ENCODE measurements at regions not wholly inside any gene's neighbourhood (a gene's known extent, or its start where the extent isn't known, plus 50 kb on each side); places are given as distances from the start of the nearest gene placed in this dataset.
"Not testable (repeated sequence)": the region's sequence is repeated elsewhere in the genome, so short reads cannot be mapped to it uniquely, and the experiment has no call there.

DNA sequence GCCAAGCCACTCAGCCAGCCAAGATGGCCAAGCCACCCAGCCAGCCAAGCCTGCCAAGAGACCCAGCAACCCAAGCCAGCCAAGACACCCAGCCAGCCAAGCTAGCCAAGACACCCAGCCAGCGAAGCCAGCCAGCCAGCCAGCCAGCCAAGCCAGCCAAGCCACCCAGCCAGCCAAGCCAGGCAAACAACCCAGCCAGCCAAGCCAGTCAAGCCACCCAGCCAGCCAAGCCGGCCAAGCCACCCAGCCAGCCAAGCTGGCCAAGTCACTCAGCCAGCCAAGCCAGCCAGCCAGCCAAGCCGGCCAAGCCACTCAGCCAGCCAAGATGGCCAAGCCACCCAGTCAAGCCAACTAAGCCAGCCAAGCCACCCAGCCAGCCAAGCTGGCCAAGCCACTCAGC, 337.5 kb upstream of the PLGLB2 start:
- DNase-seq (ENCODE audit: low read depth) = not testable (repeated sequence)

GRCh38 chr2:87412036-87412820, 335.7 kb upstream of the PLGLB2 start:
- DNase-seq (ENCODE audit: low read depth) = not testable (repeated sequence)

DNA sequence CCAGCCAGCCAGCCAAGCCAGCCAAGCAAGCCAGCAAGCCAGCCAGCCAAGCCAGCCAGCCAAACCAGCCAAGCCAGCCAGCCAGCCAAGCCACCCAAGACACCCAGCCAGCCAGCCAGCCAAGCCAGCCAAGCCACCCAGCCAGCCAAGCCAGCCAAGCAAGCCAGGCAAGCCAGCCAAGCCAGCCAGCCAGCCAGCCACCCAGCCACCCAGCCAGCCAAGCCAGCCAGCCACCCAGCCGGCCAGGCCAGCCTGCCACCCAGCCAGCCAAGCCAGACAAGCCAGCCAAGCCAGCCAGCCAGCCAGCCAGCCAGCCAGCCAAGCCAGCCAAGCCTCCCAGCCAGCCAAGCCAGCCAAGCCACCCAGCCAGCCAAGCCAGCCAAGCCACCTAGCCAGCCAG, 333.6 kb upstream of the PLGLB2 start:
- not testable (repeated sequence) for DNase-seq (ENCODE audit: low read depth)

DNA sequence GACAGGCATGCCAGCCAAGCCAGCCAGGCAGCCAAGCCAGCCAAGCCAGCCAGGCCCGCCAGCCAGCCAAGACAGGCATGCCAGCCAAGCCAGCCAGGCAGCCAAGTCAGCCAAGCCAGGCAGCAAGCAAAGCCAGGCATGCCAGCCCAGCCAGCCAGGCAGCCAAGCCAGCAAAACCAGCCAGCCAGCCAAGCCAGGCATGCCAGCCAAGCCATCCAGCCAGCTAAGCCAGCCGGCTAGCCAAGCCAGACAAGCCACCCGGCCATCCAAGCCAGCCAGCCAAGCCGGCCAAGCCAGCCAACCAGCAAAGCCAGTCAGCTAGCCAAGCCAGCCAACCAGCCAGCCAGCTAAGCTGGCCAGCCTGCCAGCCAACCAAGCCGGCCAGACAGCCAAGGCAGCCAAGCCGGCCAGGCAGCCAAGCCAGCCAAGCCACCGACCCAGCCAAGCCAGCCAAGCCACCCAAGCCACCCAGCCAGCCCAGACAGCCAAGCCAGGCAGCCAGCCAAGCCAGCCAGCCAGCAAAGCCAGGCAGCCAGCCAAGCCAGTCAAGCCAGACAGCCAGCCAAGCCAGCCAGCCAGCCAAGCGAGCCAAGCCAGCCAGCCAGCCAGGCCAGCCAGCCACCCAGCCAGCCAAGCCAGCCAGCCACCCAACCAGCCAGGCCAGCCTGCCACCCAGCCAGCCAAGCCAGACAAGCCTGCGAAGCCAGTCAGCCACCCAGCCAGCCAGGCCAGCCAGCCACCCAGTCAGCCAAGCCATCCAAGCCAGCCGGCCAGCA, 332.9 kb upstream of the PLGLB2 start:
- DNase-seq (ENCODE audit: low read depth) = not testable (repeated sequence)

- DNase-seq (ENCODE audit: low read depth) = not testable (repeated sequence)
Measured at GRCh38 chr2:87415586-87416265, 332.2 kb upstream of the PLGLB2 start.

DNA sequence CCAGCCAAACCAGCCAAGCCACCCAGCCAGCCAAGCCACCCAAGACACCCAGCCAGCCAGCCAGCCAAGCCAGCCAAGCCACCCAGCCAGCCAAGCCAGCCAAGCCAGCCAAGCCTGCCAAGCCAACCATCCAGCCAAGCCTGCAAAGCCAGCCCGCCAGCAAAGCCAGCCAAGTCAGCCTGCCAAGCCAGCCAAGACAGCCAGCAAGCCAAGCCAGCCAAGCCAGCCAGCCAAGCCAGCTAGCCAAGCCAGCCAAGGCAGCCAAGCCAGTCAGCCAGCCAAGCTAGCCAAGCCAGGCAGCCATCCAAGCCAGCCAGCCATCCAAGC, 331.7 kb upstream of the PLGLB2 start:
- not testable (repeated sequence) for DNase-seq (ENCODE audit: low read depth)

GRCh38 chr2:87417147-87417546, 330.7 kb upstream of the PLGLB2 start:
- not testable (repeated sequence) for DNase-seq (ENCODE audit: low read depth)

GRCh38 chr2:87417742-87418567, 329.9 kb upstream of the PLGLB2 start:
- not testable (repeated sequence) for DNase-seq (ENCODE audit: low read depth)

GRCh38 chr2:87418823-87419822, 328.8 kb upstream of the PLGLB2 start:
- DNase-seq (ENCODE audit: low read depth) = not testable (repeated sequence)

GRCh38 chr2:87419980-87420379, 327.9 kb upstream of the PLGLB2 start:
- DNase-seq (ENCODE audit: low read depth) = not testable (repeated sequence)

- not testable (repeated sequence) for DNase-seq (ENCODE audit: low read depth)
Measured at GRCh38 chr2:87420954-87421353, 326.9 kb upstream of the PLGLB2 start.

GRCh38 chr2:87423796-87424762, 323.8 kb upstream of the PLGLB2 start:
- DNase-seq (ENCODE audit: low read depth) = not testable (repeated sequence)

GRCh38 chr2:87424763-87425154, 323.1 kb upstream of the PLGLB2 start:
- DNase-seq (ENCODE audit: low read depth) = not testable (repeated sequence)

DNA sequence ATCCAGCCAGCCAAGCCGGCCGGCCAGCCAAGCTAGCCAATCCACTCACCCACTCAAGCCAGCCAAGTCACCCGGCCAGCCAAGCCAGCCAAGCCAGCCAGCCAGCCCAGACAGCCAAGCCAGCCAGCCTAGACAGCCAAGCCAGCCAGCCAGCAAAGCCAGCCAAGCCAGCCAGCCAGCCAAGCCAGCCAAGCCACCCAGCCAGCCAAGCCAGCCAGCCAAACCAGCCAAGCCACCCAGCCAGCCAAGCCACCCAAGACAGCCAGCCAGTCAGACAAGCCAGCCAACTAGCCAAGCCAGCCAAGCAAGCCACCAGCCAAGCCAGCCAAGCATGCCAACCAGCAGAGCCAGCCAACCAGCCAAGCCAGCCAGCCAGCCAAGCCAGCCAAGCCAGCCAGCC, 322.7 kb upstream of the PLGLB2 start:
- not testable (repeated sequence) for DNase-seq (ENCODE audit: low read depth)

DNA sequence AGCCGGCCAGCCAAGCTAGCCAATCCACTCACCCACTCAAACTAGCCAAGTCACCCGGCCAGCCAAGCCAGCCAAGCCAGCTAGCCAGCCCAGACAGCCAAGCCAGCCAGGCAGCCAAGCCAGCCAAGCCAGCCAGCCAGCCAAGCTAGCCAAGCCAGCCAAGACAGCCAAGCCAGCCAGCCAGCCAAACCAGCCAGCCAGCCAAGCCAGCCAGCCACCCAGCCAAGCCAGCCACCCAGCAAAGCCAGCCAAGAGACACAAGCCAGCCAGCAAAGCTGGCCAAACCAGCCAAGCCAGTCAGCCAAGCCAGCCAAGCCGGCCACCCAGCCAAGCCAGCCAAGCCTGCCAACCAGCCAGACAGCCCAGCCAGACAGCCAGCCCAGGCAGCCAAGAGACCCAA, 322.2 kb upstream of the PLGLB2 start:
- DNase-seq (ENCODE audit: low read depth) = not testable (repeated sequence)

DNA sequence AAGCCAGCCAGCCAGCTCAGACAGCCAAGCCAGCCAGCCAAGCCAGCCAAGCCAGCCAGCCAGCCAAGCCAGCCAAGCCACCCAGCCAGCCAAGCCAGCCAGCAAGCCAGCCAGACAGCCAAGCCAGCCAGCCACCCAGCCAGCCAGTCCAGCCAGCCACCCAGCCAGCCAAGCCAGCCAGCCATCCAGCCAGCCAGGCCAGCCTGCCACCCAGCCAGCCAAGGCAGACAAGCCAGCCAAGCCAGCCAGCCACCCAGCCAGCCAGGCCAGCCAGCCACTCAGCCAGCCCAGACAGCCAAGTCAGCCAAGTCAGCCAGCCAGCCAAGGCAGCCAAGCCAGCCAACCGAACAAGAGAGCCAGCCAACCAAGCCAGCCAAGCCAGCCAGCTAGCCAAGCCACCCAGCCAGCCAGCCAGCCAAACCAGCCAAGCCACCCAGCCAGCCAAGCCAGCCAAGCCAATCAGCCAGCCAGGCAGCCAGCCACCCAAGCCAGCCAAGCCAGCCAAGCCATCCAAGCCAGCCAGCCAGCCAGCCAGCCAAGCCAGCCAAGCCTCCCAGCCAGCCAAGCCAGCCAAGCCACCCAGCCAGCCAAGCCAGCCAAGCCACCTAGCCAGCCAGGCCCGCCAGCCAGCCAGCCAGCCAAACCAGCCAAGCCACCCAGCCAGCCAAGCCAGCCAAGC, 319.3 kb upstream of the PLGLB2 start:
- DNase-seq (ENCODE audit: low read depth) = not testable (repeated sequence)

DNA sequence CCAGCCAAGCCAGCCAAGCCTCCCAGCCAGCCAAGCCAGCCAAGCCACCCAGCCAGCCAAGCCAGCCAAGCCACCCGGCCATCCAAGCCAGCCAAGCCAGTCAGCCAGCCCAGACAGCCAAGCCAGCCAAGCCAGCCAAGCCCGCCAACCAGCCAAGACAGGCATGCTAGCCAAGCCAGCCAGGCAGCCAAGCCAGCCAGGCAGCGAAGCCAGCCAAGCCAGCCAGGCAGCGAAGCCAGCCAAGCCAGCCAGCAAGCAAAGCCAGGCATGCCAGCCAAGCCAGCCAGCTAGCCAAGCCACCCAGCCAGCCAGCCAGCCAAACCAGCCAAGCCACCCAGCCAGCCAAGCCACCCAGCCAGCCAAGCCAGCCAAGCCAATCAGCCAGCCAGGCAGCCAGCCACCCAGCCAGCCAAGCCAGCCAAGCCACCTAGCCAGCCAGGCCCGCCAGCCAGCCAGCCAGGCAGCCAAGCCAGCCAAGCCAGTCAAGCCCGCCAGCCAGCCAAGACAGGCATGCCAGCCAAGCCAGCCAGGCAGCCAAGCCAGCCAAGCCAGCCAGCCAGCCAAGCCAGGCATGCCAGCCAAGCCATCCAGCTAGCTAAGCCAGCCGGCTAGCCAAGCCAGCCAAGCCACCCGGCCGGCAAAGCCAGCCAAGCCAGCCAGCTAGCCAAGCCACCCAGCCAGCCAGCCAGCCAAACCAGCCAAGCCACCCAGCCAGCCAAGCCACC, 318.5 kb upstream of the PLGLB2 start:
- DNase-seq (ENCODE audit: low read depth) = not testable (repeated sequence)

- DNase-seq (ENCODE audit: low read depth) = not testable (repeated sequence)
Measured at GRCh38 chr2:87429931-87430275, 318.0 kb upstream of the PLGLB2 start.
